ENCODE measurements at regions not wholly inside any gene's neighbourhood (a gene's known extent, or its start where the extent isn't known, plus 50 kb on each side); places are given as distances from the start of the nearest gene placed in this dataset.

DNA sequence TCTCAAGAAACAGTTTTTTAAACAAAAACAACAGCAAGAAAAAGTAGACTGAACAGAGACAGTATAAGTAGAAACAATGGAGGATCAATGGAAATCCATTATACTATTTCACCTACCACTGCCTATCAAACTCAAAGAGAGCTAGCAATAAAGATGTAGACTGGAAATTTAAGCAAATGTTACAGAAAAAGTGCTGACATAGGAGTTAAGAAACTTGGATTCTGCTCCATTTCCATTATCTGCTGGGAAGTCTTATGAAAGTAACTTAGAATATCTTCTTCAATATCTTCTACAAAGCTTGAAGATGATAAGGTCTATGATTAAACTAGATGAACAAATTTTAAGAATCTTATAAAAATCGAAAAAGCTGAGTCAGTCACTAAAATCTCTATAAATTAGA, 1469.8 kb upstream of the C9orf72 start:
- TF ChIP-seq, protein P1, sequence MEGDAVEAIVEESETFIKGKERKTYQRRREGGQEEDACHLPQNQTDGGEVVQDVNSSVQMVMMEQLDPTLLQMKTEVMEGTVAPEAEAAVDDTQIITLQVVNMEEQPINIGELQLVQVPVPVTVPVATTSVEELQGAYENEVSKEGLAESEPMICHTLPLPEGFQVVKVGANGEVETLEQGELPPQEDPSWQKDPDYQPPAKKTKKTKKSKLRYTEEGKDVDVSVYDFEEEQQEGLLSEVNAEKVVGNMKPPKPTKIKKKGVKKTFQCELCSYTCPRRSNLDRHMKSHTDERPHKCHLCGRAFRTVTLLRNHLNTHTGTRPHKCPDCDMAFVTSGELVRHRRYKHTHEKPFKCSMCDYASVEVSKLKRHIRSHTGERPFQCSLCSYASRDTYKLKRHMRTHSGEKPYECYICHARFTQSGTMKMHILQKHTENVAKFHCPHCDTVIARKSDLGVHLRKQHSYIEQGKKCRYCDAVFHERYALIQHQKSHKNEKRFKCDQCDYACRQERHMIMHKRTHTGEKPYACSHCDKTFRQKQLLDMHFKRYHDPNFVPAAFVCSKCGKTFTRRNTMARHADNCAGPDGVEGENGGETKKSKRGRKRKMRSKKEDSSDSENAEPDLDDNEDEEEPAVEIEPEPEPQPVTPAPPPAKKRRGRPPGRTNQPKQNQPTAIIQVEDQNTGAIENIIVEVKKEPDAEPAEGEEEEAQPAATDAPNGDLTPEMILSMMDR (conservative IDR thresholded peaks at IDR 0.05; ENCODE audit: low read depth, low read length): no peak
- no peak for TF ChIP-seq NFE2L2 (IDR thresholded peaks at IDR 0.05; ENCODE audit: low read depth, low read length)
- TF ChIP-seq, protein P2, sequence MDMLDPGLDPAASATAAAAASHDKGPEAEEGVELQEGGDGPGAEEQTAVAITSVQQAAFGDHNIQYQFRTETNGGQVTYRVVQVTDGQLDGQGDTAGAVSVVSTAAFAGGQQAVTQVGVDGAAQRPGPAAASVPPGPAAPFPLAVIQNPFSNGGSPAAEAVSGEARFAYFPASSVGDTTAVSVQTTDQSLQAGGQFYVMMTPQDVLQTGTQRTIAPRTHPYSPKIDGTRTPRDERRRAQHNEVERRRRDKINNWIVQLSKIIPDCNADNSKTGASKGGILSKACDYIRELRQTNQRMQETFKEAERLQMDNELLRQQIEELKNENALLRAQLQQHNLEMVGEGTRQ (IDR thresholded peaks at IDR 0.05; ENCODE audit: low read depth, low read length): no peak
- TF ChIP-seq POLR2A (IDR thresholded peaks at IDR 0.05; ENCODE audit: low read depth, low read length): no peak
- TF ChIP-seq RFX5 (IDR thresholded peaks at IDR 0.05; ENCODE audit: low read depth, low read length): no peak
- TF ChIP-seq RAD21 (IDR thresholded peaks at IDR 0.05; ENCODE audit: low read length): no peak
- peak; percentile 70 for TF ChIP-seq MAFK (IDR thresholded peaks at IDR 0.05; ENCODE audit: low read depth, low read length)
- TF ChIP-seq SMC3 (IDR thresholded peaks at IDR 0.05; ENCODE audit: low read depth, low read length): no peak
- no peak for TF ChIP-seq FOS (IDR thresholded peaks at IDR 0.05; ENCODE audit: low read depth, low read length)
- TF ChIP-seq RCOR1 (IDR thresholded peaks at IDR 0.05; ENCODE audit: insufficient replicate concordance, low read length): no peak
- TF ChIP-seq CHD1 (IDR thresholded peaks at IDR 0.05; ENCODE audit: low read depth, low read length): no peak
- no peak for TF ChIP-seq MXI1 (IDR thresholded peaks at IDR 0.05; ENCODE audit: borderline replicate concordance, low read depth, low read length)
- no peak for TF ChIP-seq BHLHE40 (IDR thresholded peaks at IDR 0.05; ENCODE audit: low read depth, low read length)
